ENCODE measurements at regions not wholly inside any gene's neighbourhood (a gene's known extent, or its start where the extent isn't known, plus 50 kb on each side); places are given as distances from the start of the nearest gene placed in this dataset.
A peak's percentile ranks its signal among the peaks of the same experiment; 100 is the strongest.

DNA sequence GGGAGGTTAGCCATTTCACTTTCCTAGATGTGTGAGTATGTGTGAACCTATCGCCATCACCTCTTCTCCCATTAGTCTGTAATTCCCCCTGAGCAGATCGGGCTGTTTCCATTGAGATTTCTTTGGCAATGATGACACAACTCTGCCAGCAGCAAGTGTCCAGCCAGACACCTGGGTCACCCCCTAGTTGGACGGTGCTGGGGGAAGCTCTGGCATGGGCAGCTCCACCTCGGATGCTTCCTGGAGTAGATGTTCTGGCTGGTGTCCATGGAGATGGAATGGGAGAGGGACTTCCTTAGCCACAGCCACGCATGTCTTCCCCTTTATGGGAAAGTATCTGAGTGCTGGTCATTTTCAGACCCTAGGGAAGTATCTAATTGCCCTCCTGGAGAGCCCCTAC is 247.9 kb upstream of the RPL38 start:
- in situ Hi-C loops (cut with HindIII; ENCODE audit: low sequenced_read_pairs), result no loop called here
- no peak for DNase-seq (ENCODE audit: low spot score)

DNA sequence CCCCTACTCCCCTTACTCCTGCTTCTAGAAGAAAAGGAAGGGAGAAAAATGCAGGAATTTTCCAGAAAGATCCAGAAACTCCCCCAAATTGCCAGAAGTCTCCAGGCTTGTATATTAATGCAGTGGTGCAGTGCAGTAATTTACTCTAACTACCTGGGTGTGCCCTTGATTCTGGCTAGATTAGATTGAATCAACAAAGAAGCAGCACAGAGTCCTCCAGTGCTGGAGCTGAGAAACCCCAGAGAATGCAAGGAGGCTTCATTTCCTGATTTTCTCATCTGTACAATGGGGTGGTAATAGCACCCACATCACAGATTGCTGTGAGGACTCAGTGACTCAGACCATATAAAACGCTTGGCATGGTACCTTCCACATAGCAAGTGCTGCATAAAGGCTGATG is 247.3 kb upstream of the RPL38 start:
- in situ Hi-C loops (cut with HindIII; ENCODE audit: low sequenced_read_pairs), result no loop called here
- DNase-seq (ENCODE audit: low spot score), result no peak

DNA sequence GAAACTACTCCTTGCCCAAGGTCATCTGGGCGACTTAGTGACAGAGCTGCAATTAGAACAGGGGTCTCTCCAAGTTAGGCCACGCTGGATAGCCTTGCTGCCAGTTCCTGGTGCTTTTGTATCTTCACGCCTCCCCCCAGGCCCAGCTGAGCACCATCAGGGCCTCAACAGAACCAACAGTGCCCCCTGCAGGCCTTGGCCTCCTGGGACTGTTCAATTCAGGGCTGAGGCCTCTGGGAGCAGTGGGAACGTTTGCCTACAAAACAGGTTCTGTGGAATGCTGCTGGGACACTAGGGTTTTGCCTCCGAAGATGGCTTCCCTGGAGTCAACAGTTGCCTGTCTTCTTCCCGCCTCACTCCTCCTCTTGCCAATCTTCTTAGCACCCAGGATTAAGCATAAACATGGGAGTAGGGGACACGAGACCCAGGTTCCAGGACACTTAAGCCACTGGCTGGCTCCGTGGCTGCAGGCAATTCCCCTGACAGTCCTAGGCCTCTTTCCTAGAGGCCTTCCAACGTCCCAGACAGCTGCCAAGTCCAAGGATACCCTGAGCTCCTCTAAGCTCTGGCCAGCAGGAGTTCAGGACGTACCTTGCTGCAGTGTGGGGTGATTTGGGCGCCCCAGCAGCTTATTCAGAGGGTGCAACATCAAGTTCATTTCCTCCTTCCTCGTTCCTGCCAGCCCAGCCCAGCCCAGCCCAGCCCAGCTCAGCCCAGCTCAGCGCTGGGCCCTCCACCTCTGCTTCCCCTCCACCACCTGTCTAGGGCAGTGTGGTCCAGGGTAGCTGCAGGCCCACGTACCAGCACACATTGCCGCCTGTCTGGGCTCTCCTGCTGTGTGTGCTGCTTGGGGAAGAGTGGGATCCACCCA is 246.6 kb upstream of the RPL38 start:
- DNase-seq (ENCODE audit: low spot score), result peak; percentile 15
- in situ Hi-C loops (cut with HindIII; ENCODE audit: low sequenced_read_pairs), result no loop called here

DNA sequence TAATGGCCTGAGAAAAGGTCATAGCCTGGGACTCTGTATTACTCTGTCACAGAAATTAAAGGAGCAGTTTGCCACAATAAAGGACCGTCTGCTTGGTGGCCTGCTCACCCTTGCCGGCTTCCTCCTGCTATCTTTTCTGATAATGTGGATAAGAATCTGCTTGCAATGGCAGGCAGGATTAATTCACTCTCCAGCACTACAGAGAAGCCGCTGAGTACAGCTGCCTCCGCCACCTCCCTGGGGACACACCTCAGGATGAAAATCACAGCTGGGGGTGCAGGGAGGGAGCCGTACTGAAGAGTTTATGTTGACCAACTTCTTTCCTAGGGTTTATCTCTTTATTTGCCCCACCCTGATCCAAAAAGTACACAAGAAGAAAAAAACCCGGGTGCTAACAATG is 245.9 kb upstream of the RPL38 start:
- DNase-seq (ENCODE audit: low spot score), result no peak

DNA sequence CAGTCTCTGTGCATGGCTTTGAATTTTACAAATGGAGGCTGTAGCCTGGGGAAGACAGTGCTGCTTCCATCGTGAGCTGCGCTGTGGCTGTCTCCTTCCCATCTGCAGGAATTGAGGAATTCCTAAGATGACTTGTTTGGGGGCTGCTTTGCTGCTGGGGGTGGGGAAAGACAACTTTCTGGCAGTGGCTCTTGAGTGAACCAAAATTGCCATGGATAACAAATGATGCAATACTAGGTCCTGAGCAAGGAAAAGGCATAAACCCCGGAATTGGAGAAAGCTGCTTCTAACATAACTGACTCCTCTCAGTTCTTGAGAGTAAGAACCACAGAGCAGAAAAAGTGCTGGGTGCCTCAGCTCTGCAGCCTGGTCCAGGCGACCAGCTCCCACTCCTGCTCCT is 245.0 kb upstream of the RPL38 start:
- no peak for DNase-seq (ENCODE audit: low spot score)
- in situ Hi-C loops (cut with HindIII; ENCODE audit: low sequenced_read_pairs), result no loop called here

More for the DNA sequence above, 245.9 kb upstream of the RPL38 start:
- in situ Hi-C loops (cut with HindIII; ENCODE audit: low sequenced_read_pairs), result no loop called here

DNA sequence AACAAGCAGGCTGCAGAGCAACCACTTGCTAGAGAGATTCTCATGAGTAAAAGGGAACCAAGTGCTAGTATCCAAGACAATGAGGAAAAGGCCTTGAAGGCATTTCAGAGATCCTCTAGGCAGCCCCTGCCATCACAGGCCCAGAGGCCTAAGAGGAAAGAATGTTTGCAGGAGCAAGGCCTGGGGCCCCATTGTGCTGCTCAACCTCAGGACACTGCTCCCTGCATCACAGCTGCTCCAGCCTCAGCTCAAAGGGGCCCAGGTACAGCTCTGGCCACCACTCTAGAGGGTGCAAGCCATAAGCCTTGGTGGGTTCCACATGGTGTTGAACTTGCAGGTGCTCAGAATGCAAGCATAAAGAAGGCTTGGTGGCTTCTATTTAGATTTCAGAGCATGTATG is 243.0 kb upstream of the RPL38 start:
- in situ Hi-C loops (cut with HindIII; ENCODE audit: low sequenced_read_pairs), result no loop called here
- DNase-seq (ENCODE audit: low spot score), result no peak

DNA sequence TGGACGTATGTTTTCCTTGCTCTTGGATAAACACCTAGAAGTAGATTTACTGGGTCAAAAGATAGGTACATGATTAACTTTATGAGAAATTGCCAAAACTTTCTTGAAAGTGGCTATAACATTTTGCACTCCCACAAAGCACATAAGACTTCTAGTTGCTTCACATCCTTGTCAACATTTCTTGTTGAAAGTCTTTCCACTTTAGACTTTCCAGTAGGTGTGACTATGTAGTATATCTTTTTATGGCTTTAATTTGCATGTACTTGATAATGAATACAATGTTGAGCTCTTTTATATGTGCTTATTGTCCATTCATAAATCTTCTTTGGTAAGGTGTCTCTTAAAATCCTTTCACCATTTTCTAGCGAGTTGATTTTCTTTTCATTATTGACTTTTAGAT is 241.2 kb upstream of the RPL38 start:
- in situ Hi-C loops (cut with HindIII; ENCODE audit: low sequenced_read_pairs), result no loop called here

DNA sequence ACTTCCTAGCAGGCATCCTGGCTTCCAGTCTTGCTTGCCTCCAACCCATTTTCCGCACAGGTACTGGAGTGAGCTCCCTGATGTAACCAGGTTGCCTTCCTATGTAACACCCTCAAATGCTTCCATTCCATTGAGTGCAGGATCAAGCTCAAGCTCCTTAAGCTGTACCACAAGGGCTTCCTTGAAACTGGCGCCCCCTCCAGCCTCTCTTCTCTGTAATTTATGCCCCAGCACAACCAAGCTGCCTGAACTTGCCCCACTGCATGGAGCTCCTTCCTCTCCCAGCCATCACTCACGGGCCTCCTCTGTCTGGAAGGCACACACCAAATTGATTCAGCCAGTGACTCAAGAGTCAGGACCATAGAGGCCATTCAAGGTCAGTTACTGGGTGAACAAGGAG is 234.8 kb upstream of the RPL38 start:
- in situ Hi-C loops (cut with HindIII; ENCODE audit: low sequenced_read_pairs), result no loop called here
- no peak for DNase-seq (ENCODE audit: low spot score)

More for the DNA sequence above, 241.2 kb upstream of the RPL38 start:
- DNase-seq (ENCODE audit: low spot score), result no peak

DNA sequence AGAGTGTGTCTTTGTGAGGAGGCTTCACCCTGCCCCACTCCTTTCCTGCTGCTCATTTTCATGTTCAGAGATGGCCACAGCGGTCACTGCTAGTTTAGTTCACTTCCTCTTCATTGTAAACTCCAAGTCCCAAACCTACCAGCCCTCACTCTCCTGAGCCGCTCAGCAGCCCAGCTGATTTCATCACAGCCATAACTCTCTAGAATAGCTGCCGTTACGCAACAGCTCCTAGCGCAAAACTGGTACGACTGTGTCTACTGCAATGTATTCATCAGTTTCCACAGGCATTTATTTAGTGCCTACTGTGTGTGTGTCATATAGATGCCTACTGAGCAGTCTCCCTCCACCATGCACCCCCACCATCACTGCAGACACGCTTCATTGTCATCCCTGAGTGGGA is 233.5 kb upstream of the RPL38 start:
- no peak for DNase-seq (ENCODE audit: low spot score)
- in situ Hi-C loops (cut with HindIII; ENCODE audit: low sequenced_read_pairs), result no loop called here

DNA sequence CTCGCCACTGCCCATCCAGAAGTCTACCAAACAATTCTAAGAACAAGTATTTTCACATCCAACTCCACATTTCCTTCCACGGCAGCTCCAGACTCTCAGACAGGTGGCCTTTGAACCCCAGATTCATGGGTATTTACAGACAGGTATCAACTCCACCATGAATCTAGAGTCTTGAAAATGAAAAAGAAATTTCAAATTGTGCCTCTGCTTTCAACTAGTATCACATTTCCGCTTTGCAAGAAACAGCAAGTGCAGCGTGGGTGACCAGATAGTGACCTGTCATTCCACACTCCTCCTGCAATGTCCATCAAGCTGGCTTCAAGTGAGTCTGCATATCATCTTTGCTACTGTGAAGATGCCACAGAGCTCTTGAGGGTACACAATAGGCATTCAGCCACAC is 232.4 kb upstream of the RPL38 start:
- in situ Hi-C loops (cut with HindIII; ENCODE audit: low sequenced_read_pairs), result no loop called here
- no peak for DNase-seq (ENCODE audit: low spot score)

DNA sequence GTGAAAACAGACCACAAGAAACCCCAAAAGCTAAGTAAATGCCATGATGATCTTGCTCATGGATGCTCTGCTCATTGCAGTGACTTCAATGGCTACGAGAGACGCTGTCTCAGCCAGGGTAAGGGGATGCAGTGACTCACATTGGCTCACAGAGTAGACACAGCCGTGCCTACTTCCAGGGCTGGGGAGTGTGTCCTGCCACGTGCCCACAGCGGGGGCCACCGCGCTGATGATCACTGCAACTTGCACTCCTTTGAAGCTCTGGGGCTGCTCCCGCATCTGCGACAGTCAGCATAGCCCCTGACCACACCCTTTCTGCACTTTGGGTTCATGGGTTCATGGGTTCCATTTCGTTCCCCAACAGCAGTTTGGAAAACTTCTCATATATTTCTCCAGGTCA is 231.4 kb upstream of the RPL38 start:
- no peak for DNase-seq (ENCODE audit: low spot score)
- in situ Hi-C loops (cut with HindIII; ENCODE audit: low sequenced_read_pairs), result no loop called here

DNA sequence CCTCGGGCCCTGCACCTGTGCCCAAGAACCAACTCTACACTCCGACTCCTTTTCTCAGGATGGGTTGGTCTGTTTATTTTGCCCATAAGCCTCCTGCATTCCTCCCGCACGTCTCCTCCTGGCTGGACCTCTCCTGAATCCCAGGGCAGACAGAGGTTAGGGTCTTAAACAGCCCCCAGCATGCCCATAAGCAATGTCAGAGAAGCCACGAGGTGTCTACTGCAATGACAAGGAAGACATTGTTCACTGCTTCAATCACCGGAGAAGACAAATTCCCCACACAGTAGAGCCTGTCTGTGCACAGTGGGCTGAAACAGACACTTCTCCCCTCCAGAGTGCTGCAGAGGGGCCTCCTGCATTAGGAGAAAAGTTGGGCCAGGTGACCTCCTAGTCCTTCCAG is 230.6 kb upstream of the RPL38 start:
- no peak for DNase-seq (ENCODE audit: low spot score)
- in situ Hi-C loops (cut with HindIII; ENCODE audit: low sequenced_read_pairs), result no loop called here

DNA sequence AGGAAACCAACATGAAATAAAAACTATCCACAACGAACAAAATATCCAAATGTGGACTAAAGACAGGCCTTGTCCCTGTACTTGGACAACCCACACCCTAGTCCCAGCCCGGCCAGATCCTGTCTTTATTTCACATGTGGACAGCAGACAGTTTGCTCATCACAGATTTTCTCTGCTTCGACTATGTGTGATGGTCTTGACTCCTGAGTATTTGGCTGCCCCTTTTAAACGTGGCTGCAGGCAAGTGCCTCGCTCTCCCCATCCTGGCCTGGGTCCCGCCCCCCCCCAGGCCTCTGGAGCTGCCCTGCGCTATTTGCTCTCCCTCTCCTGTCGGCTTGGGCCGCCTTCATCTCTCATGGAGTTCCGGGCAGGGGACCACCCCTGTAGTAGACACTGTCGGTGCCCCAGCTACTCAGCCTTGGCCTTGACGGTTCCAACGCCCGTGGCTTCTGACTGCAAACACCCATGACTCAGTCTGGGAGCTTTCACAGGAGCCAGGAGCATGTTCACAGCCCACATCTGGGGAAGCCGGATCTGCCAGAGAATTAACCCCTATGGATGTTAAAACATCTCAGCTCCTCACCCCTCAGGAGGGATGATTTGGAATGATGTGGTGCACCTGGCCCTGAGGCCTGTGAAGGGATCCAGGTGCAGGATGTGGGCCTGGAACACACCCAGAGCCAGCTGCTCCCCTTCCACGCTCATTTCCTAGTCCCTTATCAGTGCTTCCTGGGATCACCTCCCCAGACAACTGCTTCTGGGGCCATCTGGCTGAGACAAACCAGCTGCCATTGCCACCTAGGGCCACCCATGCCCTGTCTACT is 229.7 kb upstream of the RPL38 start:
- DNase-seq (ENCODE audit: low spot score), result no peak
- in situ Hi-C loops (cut with HindIII; ENCODE audit: low sequenced_read_pairs), result no loop called here

DNA sequence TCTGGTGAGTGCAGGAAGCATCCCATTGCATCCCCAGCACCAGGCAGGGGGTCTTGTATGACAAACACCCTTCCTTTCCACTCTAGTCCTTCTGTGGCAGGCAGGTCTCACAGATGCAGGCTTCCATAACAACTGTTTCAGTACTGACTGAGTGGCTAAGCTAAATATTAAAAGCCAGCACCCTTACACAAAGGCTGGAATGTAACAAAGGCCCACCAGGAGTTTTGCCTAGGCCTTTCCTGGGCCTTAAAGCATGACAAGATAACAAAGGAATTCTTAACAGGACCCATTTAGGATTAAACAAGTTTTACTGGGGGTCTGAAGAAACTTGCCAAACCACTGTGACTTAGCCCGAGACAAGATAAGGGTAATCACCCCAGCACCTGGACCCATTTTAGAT is 228.9 kb upstream of the RPL38 start:
- DNase-seq (ENCODE audit: low spot score), result no peak
- in situ Hi-C loops (cut with HindIII; ENCODE audit: low sequenced_read_pairs), result no loop called here

DNA sequence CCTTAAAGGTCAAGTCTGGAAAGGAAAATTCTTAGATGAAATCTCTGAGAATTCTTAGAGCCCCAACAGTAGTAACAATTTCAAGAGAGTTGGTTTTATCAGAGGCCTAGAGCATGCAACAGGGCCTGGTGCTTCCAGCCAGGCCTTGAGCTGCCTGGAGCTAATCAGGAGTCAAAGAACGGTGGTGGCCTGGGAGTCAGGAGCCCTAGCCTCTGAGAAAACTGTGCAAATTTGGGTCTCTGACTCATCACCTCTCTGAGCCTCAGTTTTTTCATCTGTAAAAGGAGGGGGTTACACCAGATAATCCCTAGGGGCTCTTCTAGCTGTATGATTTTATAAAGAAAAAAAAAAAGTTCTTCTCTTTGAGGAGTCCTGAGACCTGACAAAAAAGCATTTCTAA is 227.3 kb upstream of the RPL38 start:
- in situ Hi-C loops (cut with HindIII; ENCODE audit: low sequenced_read_pairs), result no loop called here
- no peak for DNase-seq (ENCODE audit: low spot score)

DNA sequence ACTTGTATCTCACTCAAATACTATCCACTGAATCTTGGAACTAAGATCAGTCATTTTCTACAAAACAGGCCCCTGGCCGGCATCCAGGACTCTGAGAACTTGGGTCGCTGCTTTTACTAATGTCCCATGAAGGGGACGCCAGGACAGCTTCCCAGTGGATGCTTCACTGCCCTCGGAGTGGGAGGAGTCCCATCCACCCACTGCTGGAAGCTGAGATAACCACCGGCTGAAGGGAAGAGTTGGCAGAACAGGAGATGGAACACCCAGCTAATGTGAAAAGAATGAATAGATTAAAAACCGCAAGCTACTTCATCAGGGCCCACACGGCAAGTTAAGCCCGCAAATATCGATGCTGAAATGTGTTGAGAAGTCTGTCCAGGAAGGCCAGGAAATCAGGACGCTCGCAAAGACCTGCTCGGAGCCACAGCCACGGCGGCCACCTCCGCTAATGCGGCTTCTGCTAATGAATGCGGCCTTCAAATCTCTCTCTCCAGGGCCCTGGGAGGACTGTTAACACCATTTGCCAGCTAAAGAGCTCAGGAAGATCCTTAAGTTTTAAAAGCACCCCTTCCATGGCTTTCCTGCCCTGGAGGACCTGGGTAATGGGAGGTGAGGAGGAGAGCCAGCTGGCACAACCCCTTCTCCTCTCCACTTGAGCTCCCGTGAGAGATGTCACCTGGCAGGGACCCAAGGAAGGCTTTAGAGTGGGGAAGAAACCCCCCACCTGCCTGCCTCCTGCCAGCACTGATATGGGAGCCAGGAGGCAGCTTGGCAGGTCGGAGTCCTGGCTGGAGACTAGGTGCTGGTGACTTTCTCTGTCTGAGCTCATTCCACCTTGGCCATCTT is 226.6 kb upstream of the RPL38 start:
- in situ Hi-C loops (cut with HindIII; ENCODE audit: low sequenced_read_pairs), result no loop called here
- DNase-seq (ENCODE audit: low spot score), result no peak

DNA sequence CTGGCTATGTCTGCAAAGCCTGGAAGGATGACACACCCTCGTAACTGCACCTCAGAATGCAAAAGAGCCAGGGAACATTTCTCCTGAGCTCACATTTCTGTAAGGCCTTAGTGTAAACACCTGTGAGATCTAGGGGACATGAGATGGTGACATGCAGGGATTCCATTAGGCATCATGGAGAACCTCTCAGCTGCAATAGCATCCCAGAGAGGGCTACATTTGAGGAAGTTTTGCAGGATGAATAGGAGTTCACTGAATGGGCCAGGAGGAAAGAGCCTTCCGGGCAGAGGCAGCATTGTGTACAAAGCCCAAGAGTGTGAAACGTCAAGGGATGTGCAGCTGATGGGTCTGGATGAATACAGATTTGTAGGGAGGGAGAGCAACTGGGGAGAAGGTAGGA is 223.0 kb upstream of the RPL38 start:
- in situ Hi-C loops (cut with HindIII; ENCODE audit: low sequenced_read_pairs), result no loop called here
- no peak for DNase-seq (ENCODE audit: low spot score)

DNA sequence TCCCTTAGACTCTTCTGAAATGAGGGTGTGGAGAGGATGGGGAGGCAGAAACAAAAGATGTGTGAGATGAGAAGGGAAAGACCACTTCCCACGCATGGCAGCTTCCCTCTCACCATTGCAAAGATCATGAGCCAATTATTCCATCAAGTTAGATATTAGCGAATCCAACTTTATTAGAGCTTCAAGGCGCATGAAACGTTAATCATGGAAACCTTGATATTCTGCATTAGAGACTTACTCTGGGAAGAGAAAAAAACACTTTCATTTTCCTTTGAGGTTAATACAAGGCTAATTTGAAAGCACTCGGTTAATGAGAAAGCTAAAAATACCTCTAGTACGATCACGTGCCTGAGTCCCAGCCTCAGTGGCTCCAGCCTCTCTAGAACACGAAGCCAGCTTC is 220.6 kb upstream of the RPL38 start:
- DNase-seq (ENCODE audit: low spot score), result no peak
- in situ Hi-C loops (cut with HindIII; ENCODE audit: low sequenced_read_pairs), result no loop called here

DNA sequence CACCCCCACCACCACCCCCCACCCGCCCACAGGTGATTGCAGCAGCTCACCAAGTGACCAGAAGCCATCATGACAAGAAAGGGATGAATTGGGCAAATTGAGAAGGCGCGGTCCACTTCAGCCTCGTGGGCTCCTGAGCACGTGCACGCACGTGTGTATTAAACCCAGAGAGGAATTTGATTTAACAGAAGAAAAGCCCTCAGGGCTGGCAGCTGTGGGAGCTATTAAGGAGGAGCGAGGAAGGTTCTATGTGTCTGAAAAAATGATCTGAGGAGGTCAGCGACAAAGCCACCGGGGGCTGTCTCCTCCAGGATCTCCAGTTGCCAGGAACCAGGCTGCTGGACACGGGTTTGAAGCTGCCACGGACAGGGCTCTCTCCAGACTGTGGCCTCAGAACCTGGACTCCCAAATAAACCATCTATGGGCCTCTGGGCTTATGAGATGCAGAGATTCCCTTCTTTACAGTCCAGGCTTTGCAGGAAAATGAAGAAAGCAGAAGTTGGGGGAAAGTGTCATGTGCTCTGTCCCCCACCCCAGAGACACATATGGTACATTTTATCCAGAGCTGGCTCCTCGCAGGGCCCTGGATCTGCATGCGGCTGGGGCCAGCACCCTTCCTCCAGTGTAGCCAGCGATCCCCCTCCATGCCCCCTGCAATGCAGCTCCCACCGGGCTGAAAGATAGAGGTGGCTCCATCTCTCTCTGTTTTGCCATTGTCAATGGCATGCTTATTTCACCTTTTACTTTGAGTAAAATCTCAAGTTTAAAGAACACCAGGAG is 219.7 kb upstream of the RPL38 start:
- in situ Hi-C loops (cut with HindIII; ENCODE audit: low sequenced_read_pairs), result no loop called here
- DNase-seq (ENCODE audit: low spot score), result no peak
